Iris pigment epithelial cell (primary cell): ENCODE measurements at regions not wholly inside any gene's neighbourhood (a gene's known extent, or its start where the extent isn't known, plus 50 kb on each side); places are given as distances from the start of the nearest gene placed in this dataset.

ENCODE experiments used
- DNase-seq: peaks from one replicate; pipeline ENCODE4 v3.0.0-alpha.2; 2011; ENCODE audit warnings: low read depth

- no peak for DNase-seq
Observed at GRCh38 chr5:148708854-148709253, 54.5 kb upstream of the HTR4 start.

- no peak for DNase-seq
Observed at GRCh38 chr5:148711961-148712360, 57.6 kb upstream of the HTR4 start.

GRCh38 chr5:148713735-148714508 lies 59.6 kb upstream of the HTR4 start:
- DNase-seq, result no peak

GRCh38 chr5:148716716-148717115 lies 62.4 kb upstream of the HTR4 start:
- no peak for DNase-seq

- no peak for DNase-seq
Observed at GRCh38 chr5:148717668-148718067, 63.3 kb upstream of the HTR4 start.

- DNase-seq, result no peak
Observed at GRCh38 chr5:148719605-148720004, 65.3 kb upstream of the HTR4 start.

GRCh38 chr5:148720257-148720656 lies 65.9 kb upstream of the HTR4 start:
- no peak for DNase-seq

- no peak for DNase-seq
Observed at GRCh38 chr5:148723143-148723542, 68.8 kb upstream of the HTR4 start.

GRCh38 chr5:148725675-148726074 lies 71.3 kb upstream of the HTR4 start:
- DNase-seq, result no peak

GRCh38 chr5:148729182-148729581 lies 74.9 kb upstream of the HTR4 start:
- peak; percentile 8 for DNase-seq

GRCh38 chr5:148730270-148730669 lies 75.9 kb upstream of the HTR4 start:
- DNase-seq, result peak; percentile 76

GRCh38 chr5:148730942-148731898 lies 76.9 kb upstream of the HTR4 start:
- DNase-seq, result peak; percentile 84

GRCh38 chr5:148732692-148733091 lies 78.4 kb upstream of the HTR4 start:
- no peak for DNase-seq

- peak; percentile 78 for DNase-seq
Observed at GRCh38 chr5:148733601-148734438, 79.5 kb upstream of the HTR4 start.

GRCh38 chr5:148734518-148734917 lies 80.2 kb upstream of the HTR4 start:
- no peak for DNase-seq

- DNase-seq, result peak; percentile 31
Observed at GRCh38 chr5:148735301-148735835, 81.0 kb upstream of the HTR4 start.

GRCh38 chr5:148739023-148739422 lies 84.7 kb upstream of the HTR4 start:
- no peak for DNase-seq

- peak; percentile 17 for DNase-seq
Observed at GRCh38 chr5:148739524-148739923, 85.2 kb upstream of the HTR4 start.

GRCh38 chr5:148740079-148740858 lies 85.9 kb upstream of the HTR4 start:
- DNase-seq, result no peak

GRCh38 chr5:148740966-148741742 lies 85.3 kb upstream of the ADRB2 start:
- DNase-seq, result peak; percentile 69
